PC-3 (cell line): ENCODE measurements at regions not wholly inside any gene's neighbourhood (a gene's known extent, or its start where the extent isn't known, plus 50 kb on each side); places are given as distances from the start of the nearest gene placed in this dataset.

Experiments used
- EZH2 ChIP-seq: fragments of 300-600 bp; sonication (generic); IDR thresholded peaks from one replicate; pipeline ENCODE4 v1.6.1; 2017; ENCODE audit warnings: antibody characterized with exemption, mild to moderate bottlenecking, low read length; ENCODE audit not compliant: unreplicated experiment
- EZH2phosphoT487 ChIP-seq: fragments of 300-600 bp; sonication (generic); IDR thresholded peaks from 2 replicates; pipeline ENCODE4 v1.6.1; 2018; ENCODE audit warnings: mild to moderate bottlenecking, antibody characterized with exemption, low read length, borderline replicate concordance
- TF ChIP-seq, protein P1 (sequence below): fragments of 300-600 bp; sonication (generic); conservative IDR thresholded peaks from 2 replicates; pipeline ENCODE4 v1.5.1; 2017; ENCODE audit warnings: antibody characterized with exemption, low read depth, mild to moderate bottlenecking, low read length

DNA sequence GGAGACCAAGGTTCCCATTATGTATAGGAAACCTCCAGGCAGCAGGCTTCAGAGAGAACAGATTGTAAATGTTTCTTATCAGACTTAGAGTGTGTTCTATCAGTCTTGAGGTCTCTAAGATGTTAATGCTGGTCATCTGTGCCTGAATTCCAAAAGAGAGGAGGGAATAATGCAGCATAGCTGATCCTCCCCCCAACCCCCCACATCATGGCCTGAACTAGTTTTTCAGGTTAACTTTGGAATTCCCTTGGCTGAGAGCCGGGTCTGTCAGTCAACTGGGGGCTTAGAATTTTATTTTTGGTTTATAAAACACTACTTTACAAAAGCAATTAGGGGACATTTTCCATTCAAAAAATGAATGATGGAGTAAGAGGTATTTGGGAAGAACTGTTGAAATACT, 184.3 kb downstream of the NEBL start:
- TF ChIP-seq, protein P1, sequence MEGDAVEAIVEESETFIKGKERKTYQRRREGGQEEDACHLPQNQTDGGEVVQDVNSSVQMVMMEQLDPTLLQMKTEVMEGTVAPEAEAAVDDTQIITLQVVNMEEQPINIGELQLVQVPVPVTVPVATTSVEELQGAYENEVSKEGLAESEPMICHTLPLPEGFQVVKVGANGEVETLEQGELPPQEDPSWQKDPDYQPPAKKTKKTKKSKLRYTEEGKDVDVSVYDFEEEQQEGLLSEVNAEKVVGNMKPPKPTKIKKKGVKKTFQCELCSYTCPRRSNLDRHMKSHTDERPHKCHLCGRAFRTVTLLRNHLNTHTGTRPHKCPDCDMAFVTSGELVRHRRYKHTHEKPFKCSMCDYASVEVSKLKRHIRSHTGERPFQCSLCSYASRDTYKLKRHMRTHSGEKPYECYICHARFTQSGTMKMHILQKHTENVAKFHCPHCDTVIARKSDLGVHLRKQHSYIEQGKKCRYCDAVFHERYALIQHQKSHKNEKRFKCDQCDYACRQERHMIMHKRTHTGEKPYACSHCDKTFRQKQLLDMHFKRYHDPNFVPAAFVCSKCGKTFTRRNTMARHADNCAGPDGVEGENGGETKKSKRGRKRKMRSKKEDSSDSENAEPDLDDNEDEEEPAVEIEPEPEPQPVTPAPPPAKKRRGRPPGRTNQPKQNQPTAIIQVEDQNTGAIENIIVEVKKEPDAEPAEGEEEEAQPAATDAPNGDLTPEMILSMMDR, result no peak
- TF ChIP-seq EZH2 (no peak), EZH2phosphoT487 (no peak)
